ENCODE measurements at regions not wholly inside any gene's neighbourhood (a gene's known extent, or its start where the extent isn't known, plus 50 kb on each side); places are given as distances from the start of the nearest gene placed in this dataset.

GRCh38 chr2:18482666-18483065, 77.8 kb downstream of the RDH14 start:
- TF ChIP-seq GATA2 (IDR thresholded peaks at IDR 0.05; ENCODE audit: low read depth, low read length) (no peak), GATA3 (IDR thresholded peaks at IDR 0.05; ENCODE audit: low read depth, low read length) (no peak)

Data from SH-SY5Y (cell line).